ENCODE measurements at regions not wholly inside any gene's neighbourhood (a gene's known extent, or its start where the extent isn't known, plus 50 kb on each side); places are given as distances from the start of the nearest gene placed in this dataset.
A peak's percentile ranks its signal among the peaks of the same experiment; 100 is the strongest.

GRCh38 chr16:14002416-14002990 is 68.6 kb upstream of the MRTFB start:
- DNase-seq (ENCODE audit: low spot score): no peak

DNA sequence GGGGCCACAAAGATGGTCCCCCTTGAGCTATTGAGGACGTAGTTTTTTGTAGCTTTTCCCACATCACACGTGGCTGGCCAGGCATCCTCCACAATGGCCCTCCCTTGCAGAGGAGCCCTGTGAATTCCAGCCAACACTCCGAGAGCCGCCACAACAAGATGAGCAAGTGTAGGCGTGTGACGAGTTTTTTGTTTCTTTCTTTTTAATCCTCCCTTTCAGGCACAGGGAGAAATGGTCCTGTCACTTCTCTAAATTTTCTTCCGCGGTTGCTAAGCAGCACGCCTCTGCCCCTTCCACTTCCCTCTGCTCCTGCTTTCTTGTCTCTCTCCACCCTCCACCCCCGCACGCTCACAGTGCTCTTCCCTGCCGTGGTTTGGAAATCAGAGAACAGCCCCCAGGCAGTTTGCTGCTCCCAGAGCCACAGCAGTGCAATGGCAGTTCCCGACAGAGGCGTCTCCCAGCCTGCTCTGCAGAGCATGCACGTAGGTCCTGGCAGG is 68.0 kb upstream of the MRTFB start:
- no peaks in the 10 kb centered on the region for H3K27me3 ChIP-seq
- peak; percentile 82 for DNase-seq (ENCODE audit: low spot score)
- peaks cover 7% of the 10 kb centered on the region for H3K4me1 ChIP-seq (ENCODE audit: insufficient read depth)
- H3K9me2 ChIP-seq (replicated peaks; ENCODE audit: insufficient read depth): no peaks in the 10 kb centered on the region
- H3K27ac ChIP-seq: peak overlapping the region; percentile 50
- TF ChIP-seq CTCF (IDR thresholded peaks at IDR 0.05; ENCODE audit: poor library complexity): no peak
- no peak for TF ChIP-seq EZH2 (IDR thresholded peaks at IDR 0.05; ENCODE audit: borderline replicate concordance)
- TF ChIP-seq EZH2phosphoT487 (IDR thresholded peaks at IDR 0.05; ENCODE audit: low read depth, severe bottlenecking, unreplicated experiment): no peak
- no peaks in the 10 kb centered on the region for H4K20me1 ChIP-seq (ENCODE audit: insufficient read depth, poor library complexity, severe bottlenecking)
- 13% methylated on average over 14 of the region's 15 CpGs for WGBS (ENCODE audit: low lambda C conversion rate, missing lambda C conversion rate)
- H3K79me2 ChIP-seq: no peaks in the 10 kb centered on the region
- H3K9me3 ChIP-seq (ENCODE audit: low read depth): no peaks in the 10 kb centered on the region
- peak overlapping the region; percentile 71 for H3K4me2 ChIP-seq
- peak overlapping the region; percentile 5 for H3K4me3 ChIP-seq
- H3K36me3 ChIP-seq (replicated peaks; ENCODE audit: insufficient read depth, low read depth): no peaks in the 10 kb centered on the region
- H2AFZ ChIP-seq: peak overlapping the region; percentile 69

More at GRCh38 chr16:14002416-14002990, 68.6 kb upstream of the MRTFB start:
- Histone ChIP-seq H2AFZ (no peak overlapping the region), H3K9me2 (replicated peaks; ENCODE audit: insufficient read depth) (no peaks in the 10 kb centered on the region), H3K4me1 (ENCODE audit: insufficient read depth) (peaks cover 7% of the 10 kb centered on the region), H3K27ac (peak overlapping the region; percentile 50), H3K79me2 (no peaks in the 10 kb centered on the region), H3K36me3 (replicated peaks; ENCODE audit: insufficient read depth, low read depth) (no peaks in the 10 kb centered on the region), H3K4me2 (peak overlapping the region; percentile 71), H3K4me3 (no peak overlapping the region), H3K27me3 (no peaks in the 10 kb centered on the region), H3K9me3 (ENCODE audit: low read depth) (no peaks in the 10 kb centered on the region), H4K20me1 (ENCODE audit: insufficient read depth, poor library complexity, severe bottlenecking) (no peaks in the 10 kb centered on the region)
- 74% methylated on average over 13 of the region's 13 CpGs for WGBS (ENCODE audit: low lambda C conversion rate, missing lambda C conversion rate)
- TF ChIP-seq EZH2phosphoT487 (IDR thresholded peaks at IDR 0.05; ENCODE audit: low read depth, severe bottlenecking, unreplicated experiment) (no peak), EZH2 (IDR thresholded peaks at IDR 0.05; ENCODE audit: borderline replicate concordance) (no peak), CTCF (IDR thresholded peaks at IDR 0.05; ENCODE audit: poor library complexity) (no peak)

DNA sequence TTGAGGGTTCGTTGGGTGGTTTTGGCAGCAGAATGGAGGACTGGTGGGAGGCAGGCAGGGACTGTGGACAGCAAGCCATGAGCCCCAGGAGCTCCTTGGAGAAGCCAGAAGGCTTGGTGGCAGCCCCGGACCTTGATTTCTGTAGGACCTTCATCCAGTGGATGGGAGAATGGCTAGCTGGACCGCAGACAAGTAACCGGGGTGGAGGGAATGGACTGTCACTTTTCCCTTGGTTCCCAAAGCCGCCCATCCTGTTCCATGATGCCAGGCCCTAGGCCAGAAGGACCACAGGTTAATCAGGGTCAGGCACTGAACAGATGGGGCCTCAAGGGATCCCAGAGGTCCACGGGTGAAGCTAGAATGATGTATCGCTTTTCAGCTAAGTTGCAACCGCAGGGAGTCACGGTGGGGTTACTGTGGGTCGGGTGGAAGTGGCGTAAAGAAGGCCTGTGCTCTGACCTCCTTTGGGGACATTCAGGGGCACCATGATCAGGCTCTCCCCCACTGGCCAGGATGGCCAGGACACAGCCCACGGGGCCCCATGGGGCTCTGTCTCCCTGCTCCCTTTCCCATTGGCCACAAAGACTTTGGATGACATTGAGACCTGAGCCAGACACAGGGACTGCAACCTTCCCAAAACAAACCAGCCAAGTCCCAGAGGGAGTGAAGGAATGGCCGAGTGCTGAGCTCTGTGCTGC is 66.9 kb upstream of the MRTFB start:
- Histone ChIP-seq H3K27ac (peak overlapping the region; percentile 25), H3K9me3 (ENCODE audit: low read depth) (no peaks in the 10 kb centered on the region), H3K9me2 (replicated peaks; ENCODE audit: insufficient read depth) (no peaks in the 10 kb centered on the region), H3K79me2 (no peaks in the 10 kb centered on the region), H2AFZ (no peak overlapping the region), H3K27me3 (no peaks in the 10 kb centered on the region), H4K20me1 (ENCODE audit: insufficient read depth, poor library complexity, severe bottlenecking) (no peaks in the 10 kb centered on the region), H3K4me2 (no peak overlapping the region), H3K36me3 (replicated peaks; ENCODE audit: insufficient read depth, low read depth) (no peaks in the 10 kb centered on the region), H3K4me1 (ENCODE audit: insufficient read depth) (peaks cover 7% of the 10 kb centered on the region), H3K4me3 (no peak overlapping the region)
- no peak for DNase-seq (ENCODE audit: low spot score)
- 94% methylated on average over 13 of the region's 13 CpGs for WGBS (ENCODE audit: low lambda C conversion rate, missing lambda C conversion rate)
- TF ChIP-seq CTCF (IDR thresholded peaks at IDR 0.05; ENCODE audit: poor library complexity) (no peak), EZH2 (IDR thresholded peaks at IDR 0.05; ENCODE audit: borderline replicate concordance) (no peak), EZH2phosphoT487 (IDR thresholded peaks at IDR 0.05; ENCODE audit: low read depth, severe bottlenecking, unreplicated experiment) (no peak)

All from hepatocyte (in vitro differentiated cells).